CD4-positive, alpha-beta memory T cell (primary cell): ENCODE measurements at regions not wholly inside any gene's neighbourhood (a gene's known extent, or its start where the extent isn't known, plus 50 kb on each side); places are given as distances from the start of the nearest gene placed in this dataset.
"Not testable (repeated sequence)": the region's sequence is repeated elsewhere in the genome, so short reads cannot be mapped to it uniquely, and the experiment has no call there.

Experiments used
- CTCF ChIA-PET: fragments of 350-600 bp; sonication (Branson Sonifier 250); formaldehyde crosslinking; loops from one replicate; lab custom pipeline; 2021; ENCODE audit warnings: inconsistent platforms; ENCODE audit not compliant: partially characterized antibody; lab: Charles Lee
- POLR2A ChIA-PET: fragments of 350-600 bp; sonication (Branson Sonifier 250); formaldehyde crosslinking; loops from one replicate; lab custom pipeline; 2021; ENCODE audit not compliant: partially characterized antibody; lab: Charles Lee
- DNase-seq, 5 donors: peaks; one replicate each; pipeline versions ENCODE4 v3.0.0 to v3.0.0-alpha.2; 2020 to 2022; ENCODE audit warnings: mixed read lengths in 1 of 5
- H3K27ac ChIP-seq: one replicate; pipeline ENCODE4 v1.7.0; 2013; ENCODE audit warnings: low read depth, low read length
- H3K27me3 ChIP-seq: 2 replicates; pipeline ENCODE4 v1.7.0; 2013; ENCODE audit warnings: mild to moderate bottlenecking, low read length, moderate library complexity; ENCODE audit not compliant: insufficient read depth
- H3K36me3 ChIP-seq: 2 replicates; pipeline ENCODE4 v1.7.0; 2013; ENCODE audit warnings: mild to moderate bottlenecking, low read length, moderate library complexity; ENCODE audit not compliant: insufficient read depth
- H3K4me1 ChIP-seq: 2 replicates; pipeline ENCODE4 v1.7.0; 2013; ENCODE audit warnings: mild to moderate bottlenecking, low read length, moderate library complexity; ENCODE audit not compliant: insufficient read depth
- H3K4me3 ChIP-seq, 2 donors: one replicate each; pipeline ENCODE4 v1.7.0; 2013; ENCODE audit warnings: low read length in 2 of 2, mild to moderate bottlenecking in 1 of 2
- H3K9me3 ChIP-seq, 2 donors: one replicate each; pipeline ENCODE4 v1.7.0; 2013; ENCODE audit warnings: low read length in 2 of 2, control low read depth in 1 of 2; ENCODE audit not compliant: control insufficient read depth in 1 of 2
- H3K27ac Mint-ChIP-seq, 7 donors: one replicate each; pipeline ENCODE4 v1.8.0; 2020 to 2021; ENCODE audit warnings: mixed read lengths in 7 of 7, mild to moderate bottlenecking in 6 of 7, inconsistent platforms in 3 of 7, moderate library complexity in 3 of 7
- H3K27me3 Mint-ChIP-seq, 2 donors: one replicate each; pipeline ENCODE4 v1.8.0; 2020 to 2021; ENCODE audit warnings: mixed read lengths in 2 of 2
- H3K36me3 Mint-ChIP-seq, 2 donors: one replicate each; pipeline ENCODE4 v1.8.0; 2020 to 2021; ENCODE audit warnings: mixed read lengths in 2 of 2, inconsistent platforms in 1 of 2, mild to moderate bottlenecking in 1 of 2
- H3K4me1 Mint-ChIP-seq, 4 donors: one replicate each; pipeline ENCODE4 v1.8.0; 2020 to 2021; ENCODE audit warnings: mixed read lengths in 4 of 4, mild to moderate bottlenecking in 1 of 4
- H3K4me3 Mint-ChIP-seq, 8 donors: one replicate each; pipeline ENCODE4 v1.8.0; 2020 to 2021; ENCODE audit warnings: mixed read lengths in 8 of 8, mild to moderate bottlenecking in 7 of 8, moderate library complexity in 6 of 8, inconsistent platforms in 3 of 8
- H3K9me3 Mint-ChIP-seq, 8 donors: one replicate each; pipeline ENCODE4 v1.8.0; 2020 to 2021; ENCODE audit warnings: mixed read lengths in 8 of 8, mild to moderate bottlenecking in 5 of 8, inconsistent platforms in 3 of 8, moderate library complexity in 1 of 8
- intact Hi-C: fragments of 100-400 bp; cut with micrococcal nuclease; formaldehyde crosslinking; loops from one replicate; pipeline ENCODE4 v1.15.1; 2023

- Mint-ChIP-seq H3K9me3 (peaks cover 0 to 56% (median 35%) of the 10 kb centered on the region in 8 donors), H3K27ac (no peak overlapping the region), H3K36me3 (peaks cover 0 to 2% of the 10 kb centered on the region in 2 donors), H3K4me3 (no peak overlapping the region), H3K4me1 (no peaks in the 10 kb centered on the region), H3K27me3 (no peaks in the 10 kb centered on the region)
- POLR2A ChIA-PET = no interaction called here
- Histone ChIP-seq H3K9me3 (peaks cover 0 to 4% of the 10 kb centered on the region in 2 donors), H3K27ac (no peak overlapping the region), H3K4me3 (no peak overlapping the region), H3K4me1 (no peaks in the 10 kb centered on the region), H3K36me3 (no peaks in the 10 kb centered on the region), H3K27me3 (no peaks in the 10 kb centered on the region)
- no peak for DNase-seq
- intact Hi-C loops = no loop called here
- CTCF ChIA-PET = no interaction called here
Measured at GRCh38 chr5:155794795-155795194, 532.2 kb upstream of the SGCD start.

- POLR2A ChIA-PET = no interaction called here
- no peaks in the 10 kb centered on the region for H3K27me3 ChIP-seq
- no peaks in the 10 kb centered on the region for H3K36me3 ChIP-seq
- H3K4me3 Mint-ChIP-seq = no peak overlapping the region
- no peaks in the 10 kb centered on the region for H3K27me3 Mint-ChIP-seq
- no peaks in the 10 kb centered on the region for H3K4me1 Mint-ChIP-seq
- peaks cover 0 to 4% of the 10 kb centered on the region in 2 donors for H3K9me3 ChIP-seq
- no peak for DNase-seq
- H3K27ac ChIP-seq = no peak overlapping the region
- peaks cover 0 to 32% (median 12%) of the 10 kb centered on the region in 8 donors for H3K9me3 Mint-ChIP-seq
- H3K36me3 Mint-ChIP-seq = peaks cover 0 to 2% of the 10 kb centered on the region in 2 donors
- no peak overlapping the region for H3K27ac Mint-ChIP-seq
- CTCF ChIA-PET = no interaction called here
- intact Hi-C loops = no loop called here
- H3K4me1 ChIP-seq = no peaks in the 10 kb centered on the region
- no peak overlapping the region for H3K4me3 ChIP-seq
Measured at GRCh38 chr5:155799308-155799707, 527.7 kb upstream of the SGCD start.

GRCh38 chr5:155807884-155808576, 518.9 kb upstream of the SGCD start:
- no peak for DNase-seq

GRCh38 chr5:155815248-155815647, 511.7 kb upstream of the SGCD start:
- Mint-ChIP-seq H3K9me3 (peaks cover 0 to 5% (median 0%) of the 10 kb centered on the region in 8 donors), H3K4me1 (no peaks in the 10 kb centered on the region), H3K27me3 (no peaks in the 10 kb centered on the region), H3K27ac (no peak overlapping the region), H3K4me3 (no peak overlapping the region), H3K36me3 (no peaks in the 10 kb centered on the region)
- Histone ChIP-seq H3K4me1 (no peaks in the 10 kb centered on the region), H3K4me3 (no peak overlapping the region), H3K9me3 (no peaks in the 10 kb centered on the region), H3K36me3 (no peaks in the 10 kb centered on the region), H3K27me3 (no peaks in the 10 kb centered on the region), H3K27ac (no peak overlapping the region)
- ChIA-PET POLR2A (no interaction called here), CTCF (no interaction called here)
- no peak for DNase-seq
- intact Hi-C loops = no loop called here

More at GRCh38 chr5:155807884-155808576, 518.9 kb upstream of the SGCD start:
- Histone ChIP-seq H3K9me3 (no peaks in the 10 kb centered on the region), H3K4me3 (no peak overlapping the region), H3K36me3 (no peaks in the 10 kb centered on the region), H3K27me3 (no peaks in the 10 kb centered on the region), H3K4me1 (no peaks in the 10 kb centered on the region), H3K27ac (no peak overlapping the region)
- Mint-ChIP-seq H3K9me3 (peaks cover 0 to 3% (median 0%) of the 10 kb centered on the region in 8 donors), H3K27ac (no peak overlapping the region), H3K4me3 (no peak overlapping the region), H3K27me3 (no peaks in the 10 kb centered on the region), H3K36me3 (no peaks in the 10 kb centered on the region), H3K4me1 (no peaks in the 10 kb centered on the region)
- POLR2A ChIA-PET = no interaction called here
- intact Hi-C loops = no loop called here
- CTCF ChIA-PET = interaction anchor here (1.5 kb wide), 1 partner anchor 21 kb away, joined by 3 read pairs; no protein-coding TSS in a partner anchor

GRCh38 chr5:155822177-155822576, 504.8 kb upstream of the SGCD start:
- intact Hi-C loops = no loop called here
- Histone ChIP-seq H3K4me1 (no peaks in the 10 kb centered on the region), H3K27me3 (no peaks in the 10 kb centered on the region), H3K27ac (no peak overlapping the region), H3K4me3 (no peak overlapping the region), H3K9me3 (no peaks in the 10 kb centered on the region), H3K36me3 (no peaks in the 10 kb centered on the region)
- Mint-ChIP-seq H3K4me1 (no peaks in the 10 kb centered on the region), H3K27ac (no peak overlapping the region), H3K27me3 (no peaks in the 10 kb centered on the region), H3K9me3 (peaks cover 0 to 3% (median 0%) of the 10 kb centered on the region in 8 donors), H3K4me3 (no peak overlapping the region), H3K36me3 (no peaks in the 10 kb centered on the region)
- POLR2A ChIA-PET = no interaction called here
- no peak for DNase-seq
- CTCF ChIA-PET = no interaction called here

GRCh38 chr5:155826611-155827507, 500.1 kb upstream of the SGCD start:
- no peak overlapping the region for H3K27ac ChIP-seq
- DNase-seq = no peak
- H3K27me3 Mint-ChIP-seq = no peaks in the 10 kb centered on the region
- H3K9me3 ChIP-seq = no peaks in the 10 kb centered on the region
- no peaks in the 10 kb centered on the region for H3K36me3 ChIP-seq
- POLR2A ChIA-PET = interaction anchor here (0.6 kb wide), 1 partner anchor 37 kb away, joined by 3 read pairs; no protein-coding TSS in a partner anchor
- no peak overlapping the region for H3K27ac Mint-ChIP-seq
- H3K36me3 Mint-ChIP-seq = no peaks in the 10 kb centered on the region
- no peak overlapping the region for H3K4me3 ChIP-seq
- no peaks in the 10 kb centered on the region for H3K4me1 ChIP-seq
- no peak overlapping the region for H3K4me3 Mint-ChIP-seq
- intact Hi-C loops = no loop called here
- peaks cover 0 to 2% (median 0%) of the 10 kb centered on the region in 8 donors for H3K9me3 Mint-ChIP-seq
- no peaks in the 10 kb centered on the region for H3K4me1 Mint-ChIP-seq
- no peaks in the 10 kb centered on the region for H3K27me3 ChIP-seq
- CTCF ChIA-PET = no interaction called here

GRCh38 chr5:155827508-155827815, 499.5 kb upstream of the SGCD start:
- H3K9me3 Mint-ChIP-seq = not testable (repeated sequence)
- POLR2A ChIA-PET = interaction anchor here (0.6 kb wide), 1 partner anchor 38 kb away, joined by 3 read pairs; no protein-coding TSS in a partner anchor

More at GRCh38 chr5:155827508-155827815, 499.5 kb upstream of the SGCD start:
- H3K36me3 ChIP-seq, H3K27ac ChIP-seq, H3K9me3 ChIP-seq, H3K4me3 ChIP-seq, H3K4me3 Mint-ChIP-seq, CTCF ChIA-PET, DNase-seq, H3K27me3 ChIP-seq, intact Hi-C loops, H3K27me3 Mint-ChIP-seq, H3K4me1 Mint-ChIP-seq, H3K4me1 ChIP-seq, H3K36me3 Mint-ChIP-seq, H3K27ac Mint-ChIP-seq: not testable (repeated sequence)
